Lower leg skin (tissue), 4 donors: ENCODE measurements at regions not wholly inside any gene's neighbourhood (a gene's known extent, or its start where the extent isn't known, plus 50 kb on each side); places are given as distances from the start of the nearest gene placed in this dataset.

Source experiments
- DNase-seq, 2 donors: peaks; one replicate each; pipeline ENCODE4 v3.0.0-alpha.2; 2019; ENCODE audit warnings: low spot score in 2 of 2
- H3K4me3 ChIP-seq: fragments of 200-600 bp; sonication (generic); 2 replicates; pipeline ENCODE4 v1.5.1; 2017; ENCODE audit warnings: mild to moderate bottlenecking, low read depth; ENCODE audit not compliant: poor library complexity, severe bottlenecking
- CTCF ChIP-seq, 3 donors: fragments of 450-650 bp; IDR thresholded peaks; one replicate each; pipeline ENCODE4 v1.5.1; 2016; ENCODE audit warnings: antibody characterized with exemption in 3 of 3, mild to moderate bottlenecking in 3 of 3, moderate library complexity in 2 of 3
- POLR2A ChIP-seq, 2 donors: fragments of 450-650 bp; IDR thresholded peaks; one replicate each; pipeline ENCODE4 v1.6.1; 2016 to 2017; ENCODE audit warnings: antibody characterized with exemption in 2 of 2, mild to moderate bottlenecking in 1 of 2, moderate library complexity in 1 of 2
- WGBS, 2 donors: methylation state at CpG; one replicate each; pipeline ENCODE4 v1.1.5; 2018; 5-methylcytosine and 5-hydroxymethylcytosine counted together
- intact Hi-C: fragments of 100-400 bp; cut with DNase I; formaldehyde crosslinking; loops from one replicate; pipeline ENCODE4 v1.15.0; 2023; ENCODE audit warnings: low total_unique reads

GRCh38 chr2:35891936-35892335, 463.6 kb upstream of the CRIM1 start:
- TF ChIP-seq POLR2A (IDR thresholded peaks at IDR 0.05) (no peak), CTCF (IDR thresholded peaks at IDR 0.05) (no peak)
- intact Hi-C loops = no loop called here
- no peak for DNase-seq
- WGBS, 2 donors = 88 to 90% methylated on average over 2 of the region's 2 CpGs
- H3K4me3 ChIP-seq = no peak overlapping the region

DNA sequence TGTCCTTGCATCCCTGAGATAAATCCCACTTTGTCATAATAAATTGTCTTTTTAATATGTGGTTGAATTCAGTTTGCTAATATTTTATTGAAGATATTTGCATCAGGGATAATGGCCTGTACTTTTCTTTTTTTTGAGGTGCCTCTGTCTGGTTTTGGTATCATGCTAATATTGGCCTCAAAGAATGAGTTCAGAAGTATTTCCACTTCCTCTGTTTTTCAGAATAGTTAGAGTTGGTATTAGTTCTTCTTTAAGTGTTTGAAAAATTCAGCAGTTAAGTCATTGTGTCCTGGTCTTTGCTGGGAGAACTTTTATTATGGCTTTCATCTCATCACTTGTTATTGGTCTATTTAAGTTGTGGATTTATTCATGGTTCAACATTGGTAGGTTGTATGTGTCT, 464.1 kb upstream of the CRIM1 start:
- TF ChIP-seq POLR2A (IDR thresholded peaks at IDR 0.05) (no peak), CTCF (IDR thresholded peaks at IDR 0.05) (no peak)
- no peak overlapping the region for H3K4me3 ChIP-seq
- no peak for DNase-seq
- intact Hi-C loops = no loop called here

- DNase-seq = no peak
- H3K4me3 ChIP-seq = no peak overlapping the region
- TF ChIP-seq CTCF (IDR thresholded peaks at IDR 0.05) (no peak), POLR2A (IDR thresholded peaks at IDR 0.05) (no peak)
- 91 to 95% methylated on average over 7 of the region's 7 CpGs for WGBS, 2 donors
- intact Hi-C loops = no loop called here
These were observed 468.4 kb upstream of the CRIM1 start for GRCh38 chr2:35887146-35887545.

GRCh38 chr2:35873921-35874320, 481.7 kb upstream of the CRIM1 start:
- H3K4me3 ChIP-seq = no peak overlapping the region
- intact Hi-C loops = no loop called here
- TF ChIP-seq CTCF (IDR thresholded peaks at IDR 0.05) (no peak), POLR2A (IDR thresholded peaks at IDR 0.05) (no peak)
- DNase-seq = no peak
- WGBS, 2 donors = 79 to 80% methylated on average over 4 of the region's 4 CpGs

GRCh38 chr2:35871672-35872071, 483.9 kb upstream of the CRIM1 start:
- intact Hi-C loops = no loop called here
- TF ChIP-seq CTCF (IDR thresholded peaks at IDR 0.05) (no peak), POLR2A (IDR thresholded peaks at IDR 0.05) (no peak)
- DNase-seq = no peak
- 59 to 67% methylated on average over 8 of the region's 8 CpGs for WGBS, 2 donors
- H3K4me3 ChIP-seq = no peak overlapping the region

DNA sequence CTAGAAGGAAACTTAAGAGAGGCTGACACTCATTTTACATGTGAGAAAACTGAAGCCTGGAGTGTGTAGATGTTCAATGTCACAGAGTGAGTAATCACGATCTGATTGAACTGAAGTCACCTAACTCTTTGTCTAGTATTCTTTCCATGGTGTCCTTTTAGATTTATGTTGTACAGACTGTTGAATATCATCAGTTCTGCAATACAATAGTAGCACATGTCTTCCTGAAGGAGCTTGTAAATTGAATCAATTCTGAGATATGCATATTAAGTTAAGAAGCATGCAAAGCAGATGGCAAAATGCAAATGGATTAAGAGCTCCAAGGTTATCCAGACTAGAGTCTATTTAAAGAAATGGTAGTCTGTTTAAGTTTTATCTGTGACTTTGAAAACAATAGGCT, 484.9 kb upstream of the CRIM1 start:
- no peak for TF ChIP-seq POLR2A (IDR thresholded peaks at IDR 0.05)
- no peak for TF ChIP-seq CTCF (IDR thresholded peaks at IDR 0.05)
- DNase-seq = no peak
- intact Hi-C loops = no loop called here
- WGBS, 2 donors = 46 to 50% methylated on average over 1 of the region's 1 CpG
- no peak overlapping the region for H3K4me3 ChIP-seq
